DND-41 (cell line): ENCODE measurements at regions not wholly inside any gene's neighbourhood (a gene's known extent, or its start where the extent isn't known, plus 50 kb on each side); places are given as distances from the start of the nearest gene placed in this dataset.

ENCODE experiments used
- EZH2 ChIP-seq: IDR thresholded peaks from 3 replicates; pipeline ENCODE4 v1.6.1; 2012; ENCODE audit warnings: borderline replicate concordance, low read depth, mild to moderate bottlenecking, moderate library complexity, low read length, inconsistent platforms; ENCODE audit not compliant: severe bottlenecking
- TF ChIP-seq, protein P1 (sequence below): IDR thresholded peaks from 2 replicates; pipeline ENCODE4 v1.5.1; 2012; ENCODE audit warnings: borderline replicate concordance, low read length, moderate library complexity, mild to moderate bottlenecking; ENCODE audit not compliant: poor library complexity, severe bottlenecking; ENCODE audit errors: extremely low read depth

DNA sequence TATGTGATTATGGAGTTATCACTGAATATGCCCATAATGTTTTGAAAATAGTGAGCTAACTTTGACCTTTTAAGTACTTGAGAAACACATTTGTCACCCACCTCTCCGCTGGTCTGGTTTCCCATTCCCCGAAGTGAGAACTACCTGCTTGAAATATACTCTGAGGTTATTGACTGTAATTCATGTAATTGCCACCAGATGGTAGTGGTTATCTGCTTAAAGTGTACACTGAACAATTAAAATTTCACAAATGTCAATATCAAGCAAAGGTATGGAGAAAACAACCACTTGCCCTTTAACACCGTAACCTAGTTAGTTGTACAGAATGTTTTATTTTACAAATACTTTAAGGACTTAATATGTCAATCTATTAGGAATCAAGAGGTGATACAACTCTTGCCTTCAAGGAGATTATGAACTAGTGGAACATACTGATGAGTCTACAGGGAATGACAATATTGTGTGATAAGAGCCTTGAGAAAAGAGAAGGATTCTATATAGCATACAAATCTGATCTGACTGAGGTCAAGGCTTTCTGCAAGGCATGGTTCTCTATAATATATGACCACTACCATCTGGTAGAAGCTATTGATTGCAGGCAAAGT lies 316.8 kb upstream of the KCNH7 start:
- TF ChIP-seq EZH2, result no peak
- TF ChIP-seq, protein P1, sequence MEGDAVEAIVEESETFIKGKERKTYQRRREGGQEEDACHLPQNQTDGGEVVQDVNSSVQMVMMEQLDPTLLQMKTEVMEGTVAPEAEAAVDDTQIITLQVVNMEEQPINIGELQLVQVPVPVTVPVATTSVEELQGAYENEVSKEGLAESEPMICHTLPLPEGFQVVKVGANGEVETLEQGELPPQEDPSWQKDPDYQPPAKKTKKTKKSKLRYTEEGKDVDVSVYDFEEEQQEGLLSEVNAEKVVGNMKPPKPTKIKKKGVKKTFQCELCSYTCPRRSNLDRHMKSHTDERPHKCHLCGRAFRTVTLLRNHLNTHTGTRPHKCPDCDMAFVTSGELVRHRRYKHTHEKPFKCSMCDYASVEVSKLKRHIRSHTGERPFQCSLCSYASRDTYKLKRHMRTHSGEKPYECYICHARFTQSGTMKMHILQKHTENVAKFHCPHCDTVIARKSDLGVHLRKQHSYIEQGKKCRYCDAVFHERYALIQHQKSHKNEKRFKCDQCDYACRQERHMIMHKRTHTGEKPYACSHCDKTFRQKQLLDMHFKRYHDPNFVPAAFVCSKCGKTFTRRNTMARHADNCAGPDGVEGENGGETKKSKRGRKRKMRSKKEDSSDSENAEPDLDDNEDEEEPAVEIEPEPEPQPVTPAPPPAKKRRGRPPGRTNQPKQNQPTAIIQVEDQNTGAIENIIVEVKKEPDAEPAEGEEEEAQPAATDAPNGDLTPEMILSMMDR, result peak; percentile 63
